Neural cell (in vitro differentiated cells): ENCODE measurements at regions not wholly inside any gene's neighbourhood (a gene's known extent, or its start where the extent isn't known, plus 50 kb on each side); places are given as distances from the start of the nearest gene placed in this dataset.

ENCODE experiments used
- H2AFZ ChIP-seq: fragments of 200-600, 300-800 bp; sonication (generic), shearing (Covaris generic); 2 replicates; pipeline ENCODE4 v1.6.0; 2014; ENCODE audit warnings: low read depth, mild to moderate bottlenecking, antibody characterized with exemption, low read length, moderate library complexity
- H3F3A ChIP-seq: fragments of 200-600 bp; shearing (Covaris generic); 2 replicates; pipeline ENCODE4 v1.6.1; 2016; ENCODE audit warnings: mild to moderate bottlenecking, moderate library complexity, mixed read lengths, antibody characterized with exemption, low read length; ENCODE audit not compliant: insufficient read depth, poor library complexity, severe bottlenecking
- H3K27ac ChIP-seq: fragments of 200-600, 300-800 bp; sonication (generic), shearing (Covaris generic); 2 replicates; pipeline ENCODE4 v1.5.1; 2014; ENCODE audit warnings: mild to moderate bottlenecking, low read length, moderate library complexity
- H3K27me3 ChIP-seq: fragments of 300-800, 200-600 bp; sonication (generic), shearing (Covaris generic); 2 replicates; pipeline ENCODE4 v1.6.0; 2014; ENCODE audit warnings: mild to moderate bottlenecking, low read depth, low read length, moderate library complexity; ENCODE audit not compliant: insufficient read depth
- H3K36me3 ChIP-seq: fragments of 300-800, 200-600 bp; sonication (generic), shearing (Covaris generic); 2 replicates; pipeline ENCODE4 v1.5.1; 2014; ENCODE audit warnings: mild to moderate bottlenecking, antibody characterized with exemption, low read length, moderate library complexity; ENCODE audit not compliant: insufficient read depth
- H3K4me2 ChIP-seq: fragments of 300-800, 200-600 bp; sonication (generic), shearing (Covaris generic); 2 replicates; pipeline ENCODE4 v1.6.0; 2014; ENCODE audit warnings: mild to moderate bottlenecking, low read length
- H3K4me3 ChIP-seq: fragments of 300-800, 200-600 bp; sonication (generic), shearing (Covaris generic); 2 replicates; pipeline ENCODE4 v1.5.1; 2014; ENCODE audit warnings: mild to moderate bottlenecking, low read length, moderate library complexity
- H3K79me2 ChIP-seq: fragments of 200-600 bp; shearing (Covaris generic); replicated peaks from 2 replicates; pipeline ENCODE4 v1.6.0; 2014; ENCODE audit warnings: mild to moderate bottlenecking, low read length, moderate library complexity; ENCODE audit not compliant: insufficient read depth
- H3K9ac ChIP-seq: fragments of 300-800, 200-600 bp; sonication (generic), shearing (Covaris generic); 2 replicates; pipeline ENCODE4 v1.6.1; 2016; ENCODE audit warnings: mild to moderate bottlenecking, low read length, mixed read lengths
- H3K9me2 ChIP-seq: fragments of 200-600 bp; shearing (Covaris generic); 2 replicates; pipeline ENCODE4 v1.6.1; 2016; ENCODE audit warnings: mild to moderate bottlenecking, low read length, mixed read lengths; ENCODE audit not compliant: insufficient read depth
- H3K9me3 ChIP-seq: fragments of 200-600, 300-800 bp; sonication (generic), shearing (Covaris generic); 2 replicates; pipeline ENCODE4 v1.6.1; 2016; ENCODE audit warnings: mild to moderate bottlenecking, mixed run types, low read length, moderate library complexity, mixed read lengths
- H4K20me1 ChIP-seq: fragments of 200-600 bp; shearing (Covaris generic); 2 replicates; pipeline ENCODE4 v1.6.1; 2016; ENCODE audit warnings: mild to moderate bottlenecking, mixed run types; ENCODE audit not compliant: insufficient read depth
- EP300 ChIP-seq: fragments of 450-650 bp; conservative IDR thresholded peaks from 2 replicates; pipeline ENCODE4 v1.6.1; 2014; ENCODE audit warnings: antibody characterized with exemption, mild to moderate bottlenecking, moderate library complexity; ENCODE audit not compliant: poor library complexity, severe bottlenecking
- EZH2 ChIP-seq: fragments of 200-600, 300-800 bp; shearing (Covaris generic), sonication (generic); IDR thresholded peaks from 2 replicates; pipeline ENCODE4 v1.6.1; 2014; ENCODE audit warnings: antibody characterized with exemption, low read length, borderline replicate concordance, mild to moderate bottlenecking; ENCODE audit not compliant: insufficient read depth, poor library complexity, severe bottlenecking
- MXI1 ChIP-seq: fragments of 450-650 bp; conservative IDR thresholded peaks from 2 replicates; pipeline ENCODE4 v1.6.1; 2014; ENCODE audit warnings: antibody characterized with exemption, mild to moderate bottlenecking; ENCODE audit not compliant: poor library complexity, severe bottlenecking
- POLR2AphosphoS5 ChIP-seq: IDR thresholded peaks from 2 replicates; pipeline ENCODE4 v1.6.1; 2012
- RAD21 ChIP-seq: fragments of 450-650 bp; conservative IDR thresholded peaks from 2 replicates; pipeline ENCODE4 v1.6.1; 2014; ENCODE audit warnings: antibody characterized with exemption, mild to moderate bottlenecking, moderate library complexity
- SMC3 ChIP-seq: fragments of 450-650 bp; conservative IDR thresholded peaks from 2 replicates; pipeline ENCODE4 v1.6.1; 2014; ENCODE audit warnings: antibody characterized with exemption, mild to moderate bottlenecking, moderate library complexity; ENCODE audit not compliant: poor library complexity
- TAF1 ChIP-seq: IDR thresholded peaks from 2 replicates; pipeline ENCODE4 v1.6.1; 2012; ENCODE audit warnings: low read depth
- TF ChIP-seq, protein P1 (sequence below): fragments of 450-650 bp; IDR thresholded peaks from 2 replicates; pipeline ENCODE4 v1.5.1; 2014; ENCODE audit warnings: antibody characterized with exemption, mild to moderate bottlenecking, moderate library complexity; ENCODE audit not compliant: poor library complexity, severe bottlenecking
- TF ChIP-seq, protein P2 (sequence below): IDR thresholded peaks from 2 replicates; pipeline ENCODE4 v1.6.1; 2012; ENCODE audit warnings: borderline replicate concordance

DNA sequence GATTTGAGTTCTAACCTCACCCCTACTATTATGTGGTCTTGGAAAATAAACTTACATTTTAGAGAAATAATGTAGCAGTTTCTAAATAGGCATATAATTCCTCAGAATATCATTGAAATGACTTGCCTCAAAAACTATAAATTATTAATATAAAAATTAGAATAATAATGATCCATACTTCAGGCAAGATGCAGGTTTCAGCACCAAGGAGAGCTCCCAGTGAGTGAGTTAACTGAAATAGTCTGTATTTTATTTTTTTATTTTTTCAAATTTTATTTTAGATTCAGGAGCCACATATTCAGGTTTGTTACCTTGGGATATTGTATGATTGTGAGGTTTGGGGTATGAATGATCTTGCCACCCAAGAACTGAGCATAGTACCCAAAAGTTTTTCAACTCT, 472.2 kb upstream of the DCC start:
- H3K27me3 ChIP-seq, result no peaks in the 10 kb centered on the region
- no peak overlapping the region for H2AFZ ChIP-seq
- TF ChIP-seq POLR2AphosphoS5, result no peak
- no peak for TF ChIP-seq SMC3
- no peak for TF ChIP-seq TAF1
- TF ChIP-seq MXI1, result no peak
- TF ChIP-seq, protein P1, sequence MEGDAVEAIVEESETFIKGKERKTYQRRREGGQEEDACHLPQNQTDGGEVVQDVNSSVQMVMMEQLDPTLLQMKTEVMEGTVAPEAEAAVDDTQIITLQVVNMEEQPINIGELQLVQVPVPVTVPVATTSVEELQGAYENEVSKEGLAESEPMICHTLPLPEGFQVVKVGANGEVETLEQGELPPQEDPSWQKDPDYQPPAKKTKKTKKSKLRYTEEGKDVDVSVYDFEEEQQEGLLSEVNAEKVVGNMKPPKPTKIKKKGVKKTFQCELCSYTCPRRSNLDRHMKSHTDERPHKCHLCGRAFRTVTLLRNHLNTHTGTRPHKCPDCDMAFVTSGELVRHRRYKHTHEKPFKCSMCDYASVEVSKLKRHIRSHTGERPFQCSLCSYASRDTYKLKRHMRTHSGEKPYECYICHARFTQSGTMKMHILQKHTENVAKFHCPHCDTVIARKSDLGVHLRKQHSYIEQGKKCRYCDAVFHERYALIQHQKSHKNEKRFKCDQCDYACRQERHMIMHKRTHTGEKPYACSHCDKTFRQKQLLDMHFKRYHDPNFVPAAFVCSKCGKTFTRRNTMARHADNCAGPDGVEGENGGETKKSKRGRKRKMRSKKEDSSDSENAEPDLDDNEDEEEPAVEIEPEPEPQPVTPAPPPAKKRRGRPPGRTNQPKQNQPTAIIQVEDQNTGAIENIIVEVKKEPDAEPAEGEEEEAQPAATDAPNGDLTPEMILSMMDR, result no peak
- TF ChIP-seq EZH2, result no peak
- no peak for TF ChIP-seq EP300
- no peak for TF ChIP-seq RAD21
- TF ChIP-seq, protein P2, sequence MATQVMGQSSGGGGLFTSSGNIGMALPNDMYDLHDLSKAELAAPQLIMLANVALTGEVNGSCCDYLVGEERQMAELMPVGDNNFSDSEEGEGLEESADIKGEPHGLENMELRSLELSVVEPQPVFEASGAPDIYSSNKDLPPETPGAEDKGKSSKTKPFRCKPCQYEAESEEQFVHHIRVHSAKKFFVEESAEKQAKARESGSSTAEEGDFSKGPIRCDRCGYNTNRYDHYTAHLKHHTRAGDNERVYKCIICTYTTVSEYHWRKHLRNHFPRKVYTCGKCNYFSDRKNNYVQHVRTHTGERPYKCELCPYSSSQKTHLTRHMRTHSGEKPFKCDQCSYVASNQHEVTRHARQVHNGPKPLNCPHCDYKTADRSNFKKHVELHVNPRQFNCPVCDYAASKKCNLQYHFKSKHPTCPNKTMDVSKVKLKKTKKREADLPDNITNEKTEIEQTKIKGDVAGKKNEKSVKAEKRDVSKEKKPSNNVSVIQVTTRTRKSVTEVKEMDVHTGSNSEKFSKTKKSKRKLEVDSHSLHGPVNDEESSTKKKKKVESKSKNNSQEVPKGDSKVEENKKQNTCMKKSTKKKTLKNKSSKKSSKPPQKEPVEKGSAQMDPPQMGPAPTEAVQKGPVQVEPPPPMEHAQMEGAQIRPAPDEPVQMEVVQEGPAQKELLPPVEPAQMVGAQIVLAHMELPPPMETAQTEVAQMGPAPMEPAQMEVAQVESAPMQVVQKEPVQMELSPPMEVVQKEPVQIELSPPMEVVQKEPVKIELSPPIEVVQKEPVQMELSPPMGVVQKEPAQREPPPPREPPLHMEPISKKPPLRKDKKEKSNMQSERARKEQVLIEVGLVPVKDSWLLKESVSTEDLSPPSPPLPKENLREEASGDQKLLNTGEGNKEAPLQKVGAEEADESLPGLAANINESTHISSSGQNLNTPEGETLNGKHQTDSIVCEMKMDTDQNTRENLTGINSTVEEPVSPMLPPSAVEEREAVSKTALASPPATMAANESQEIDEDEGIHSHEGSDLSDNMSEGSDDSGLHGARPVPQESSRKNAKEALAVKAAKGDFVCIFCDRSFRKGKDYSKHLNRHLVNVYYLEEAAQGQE, result no peak
- H3F3A ChIP-seq, result no peaks in the 10 kb centered on the region
- H4K20me1 ChIP-seq, result no peaks in the 10 kb centered on the region
- no peaks in the 10 kb centered on the region for H3K9me2 ChIP-seq
- no peak overlapping the region for H3K4me2 ChIP-seq
- H3K4me3 ChIP-seq, result no peak overlapping the region
- no peaks in the 10 kb centered on the region for H3K36me3 ChIP-seq
- H3K79me2 ChIP-seq, result no peaks in the 10 kb centered on the region
- H3K9ac ChIP-seq, result no peak overlapping the region
- H3K9me3 ChIP-seq, result no peaks in the 10 kb centered on the region
- no peak overlapping the region for H3K27ac ChIP-seq

DNA sequence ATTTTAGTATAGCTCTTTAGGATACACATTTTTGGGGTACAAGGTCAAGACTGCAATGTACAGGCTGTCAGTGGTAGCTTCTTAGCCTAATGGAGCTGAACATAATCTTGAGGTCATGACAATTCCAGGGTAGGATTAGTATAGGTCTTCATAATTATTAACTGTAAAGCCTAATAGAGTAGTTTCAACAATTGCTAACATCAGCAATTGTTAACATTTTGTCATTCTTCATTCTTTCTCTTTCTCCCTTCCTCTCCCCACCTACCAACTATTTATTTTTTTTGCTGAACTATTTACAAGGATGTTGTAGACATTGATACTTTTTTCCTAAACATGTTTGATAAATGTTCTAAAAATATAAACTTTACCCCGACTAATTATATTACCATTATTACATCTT, 461.3 kb upstream of the DCC start:
- no peak for TF ChIP-seq SMC3
- TF ChIP-seq TAF1, result no peak
- no peak for TF ChIP-seq EP300
- TF ChIP-seq, protein P2, result no peak
- no peak for TF ChIP-seq MXI1
- no peak for TF ChIP-seq RAD21
- TF ChIP-seq, protein P1, result no peak
- TF ChIP-seq EZH2, result no peak
- no peak for TF ChIP-seq POLR2AphosphoS5
- H4K20me1 ChIP-seq, result no peaks in the 10 kb centered on the region
- no peak overlapping the region for H3K27ac ChIP-seq
- no peak overlapping the region for H3K4me2 ChIP-seq
- H3K9ac ChIP-seq, result no peak overlapping the region
- no peaks in the 10 kb centered on the region for H3K27me3 ChIP-seq
- no peaks in the 10 kb centered on the region for H3F3A ChIP-seq
- H3K79me2 ChIP-seq, result no peaks in the 10 kb centered on the region
- H3K36me3 ChIP-seq, result no peaks in the 10 kb centered on the region
- no peak overlapping the region for H2AFZ ChIP-seq
- no peaks in the 10 kb centered on the region for H3K9me3 ChIP-seq
- no peak overlapping the region for H3K4me3 ChIP-seq
- H3K9me2 ChIP-seq, result no peaks in the 10 kb centered on the region
